SJCRH30 (cell line): ENCODE measurements at regions not wholly inside any gene's neighbourhood (a gene's known extent, or its start where the extent isn't known, plus 50 kb on each side); places are given as distances from the start of the nearest gene placed in this dataset.
A peak's percentile ranks its signal among the peaks of the same experiment; 100 is the strongest.
"Not testable (repeated sequence)": the region's sequence is repeated elsewhere in the genome, so short reads cannot be mapped to it uniquely, and the experiment has no call there.

Experiments used
- DNase-seq, 2 experiments: peaks; one replicate each; pipeline ENCODE4 v3.0.0-alpha.2; 2015 to 2020
- H3K27ac ChIP-seq: fragments of 250-450 bp; sonication (Bioruptor Pico); 2 replicates; pipeline ENCODE4 v1.5.1; 2020; ENCODE audit warnings: mild to moderate bottlenecking, moderate library complexity
- H3K27me3 ChIP-seq: fragments of 250-450 bp; sonication (Bioruptor Pico); 2 replicates; pipeline ENCODE4 v1.5.1; 2020; ENCODE audit warnings: mild to moderate bottlenecking, moderate library complexity
- H3K36me3 ChIP-seq: fragments of 250-450 bp; sonication (Bioruptor Pico); 2 replicates; pipeline ENCODE4 v1.5.1; 2020; ENCODE audit warnings: mild to moderate bottlenecking, moderate library complexity
- H3K4me1 ChIP-seq: fragments of 250-450 bp; sonication (Bioruptor Pico); 2 replicates; pipeline ENCODE4 v1.5.1; 2020; ENCODE audit warnings: mild to moderate bottlenecking, moderate library complexity
- H3K4me3 ChIP-seq: fragments of 250-450 bp; sonication (Bioruptor Pico); 2 replicates; pipeline ENCODE4 v1.5.1; 2020; ENCODE audit warnings: mild to moderate bottlenecking, moderate library complexity
- H3K9me3 ChIP-seq: fragments of 250-450 bp; sonication (Bioruptor Pico); replicated peaks from 2 replicates; pipeline ENCODE4 v1.5.1; 2020; ENCODE audit warnings: mild to moderate bottlenecking, moderate library complexity

DNA sequence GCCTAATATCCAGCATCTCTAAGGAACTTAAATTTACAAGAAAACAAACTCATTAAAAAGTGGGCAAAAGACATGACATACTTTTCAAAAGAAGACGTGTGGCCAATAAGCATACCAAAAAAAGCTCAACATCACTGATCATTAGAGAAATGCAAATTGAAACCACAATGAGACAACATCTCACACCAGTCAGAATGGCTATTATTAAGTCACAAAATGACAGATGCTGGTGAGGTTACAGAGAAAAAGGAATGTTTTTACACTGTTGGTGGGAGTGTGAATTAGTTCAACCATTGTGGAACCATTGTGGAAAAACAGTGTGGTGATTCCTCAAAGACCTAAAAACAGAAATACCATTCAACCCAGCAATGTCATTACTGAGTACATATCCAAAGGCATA lies 83.5 kb upstream of the RBMS1 start:
- H3K27ac ChIP-seq, H3K9me3 ChIP-seq: not testable (repeated sequence)

GRCh38 chr2:160581035-160581434 lies 87.4 kb upstream of the RBMS1 start:
- Histone ChIP-seq H3K4me3 (no peak overlapping the region), H3K27ac (no peak overlapping the region), H3K4me1 (peaks cover 15% of the 10 kb centered on the region), H3K9me3 (no peaks in the 10 kb centered on the region), H3K27me3 (no peaks in the 10 kb centered on the region), H3K36me3 (no peaks in the 10 kb centered on the region)
- DNase-seq = no peak

More for the DNA sequence above, 83.5 kb upstream of the RBMS1 start:
- not testable (repeated sequence) for H3K36me3 ChIP-seq, DNase-seq, H3K27me3 ChIP-seq, H3K4me1 ChIP-seq, H3K4me3 ChIP-seq

GRCh38 chr2:160581448-160581847 lies 87.8 kb upstream of the RBMS1 start:
- H3K4me1 ChIP-seq = peaks cover 15% of the 10 kb centered on the region
- H3K9me3 ChIP-seq = no peaks in the 10 kb centered on the region
- H3K4me3 ChIP-seq = no peak overlapping the region
- H3K36me3 ChIP-seq = no peaks in the 10 kb centered on the region
- H3K27ac ChIP-seq = no peak overlapping the region
- DNase-seq = no peak
- no peaks in the 10 kb centered on the region for H3K27me3 ChIP-seq

GRCh38 chr2:160582081-160582480 lies 88.5 kb upstream of the RBMS1 start:
- H3K4me3 ChIP-seq = no peak overlapping the region
- no peak for DNase-seq
- no peak overlapping the region; the same call in 1 of the 2 replicates for H3K27ac ChIP-seq

GRCh38 chr2:160582490-160583145 lies 89.0 kb upstream of the RBMS1 start:
- DNase-seq = peak in 1 of 2 experiments; percentile 22
- Histone ChIP-seq H3K36me3 (no peaks in the 10 kb centered on the region), H3K27me3 (no peaks in the 10 kb centered on the region), H3K4me3 (no peak overlapping the region), H3K27ac (peak overlapping the region; percentile 49; the same call in 1 of the 2 replicates), H3K4me1 (peaks cover 15% of the 10 kb centered on the region), H3K9me3 (no peaks in the 10 kb centered on the region)

More at GRCh38 chr2:160582081-160582480, 88.5 kb upstream of the RBMS1 start:
- no peaks in the 10 kb centered on the region for H3K9me3 ChIP-seq
- no peaks in the 10 kb centered on the region for H3K27me3 ChIP-seq
- H3K36me3 ChIP-seq = no peaks in the 10 kb centered on the region
- H3K4me1 ChIP-seq = peaks cover 15% of the 10 kb centered on the region

- DNase-seq = peak in 1 of 2 experiments; percentile 6
- Histone ChIP-seq H3K36me3 (no peaks in the 10 kb centered on the region), H3K4me3 (no peak overlapping the region), H3K27ac (peak overlapping the region; percentile 49; the same call in 1 of the 2 replicates), H3K9me3 (no peaks in the 10 kb centered on the region), H3K27me3 (no peaks in the 10 kb centered on the region), H3K4me1 (peaks cover 15% of the 10 kb centered on the region)
These were observed 89.5 kb upstream of the RBMS1 start for GRCh38 chr2:160583146-160583535.

- H3K9me3 ChIP-seq = no peaks in the 10 kb centered on the region
- DNase-seq = no peak
- H3K4me1 ChIP-seq = peaks cover 15% of the 10 kb centered on the region
- no peaks in the 10 kb centered on the region for H3K36me3 ChIP-seq
- H3K4me3 ChIP-seq = no peak overlapping the region
- H3K27ac ChIP-seq = no peak overlapping the region
- H3K27me3 ChIP-seq = no peaks in the 10 kb centered on the region
These were observed 90.4 kb upstream of the RBMS1 start for GRCh38 chr2:160583813-160584537.

- H3K36me3 ChIP-seq = no peaks in the 10 kb centered on the region
- no peak overlapping the region for H3K4me3 ChIP-seq
- no peaks in the 10 kb centered on the region for H3K27me3 ChIP-seq
- no peaks in the 10 kb centered on the region for H3K9me3 ChIP-seq
- DNase-seq = no peak
- peaks cover 15% of the 10 kb centered on the region for H3K4me1 ChIP-seq
- H3K27ac ChIP-seq = no peak overlapping the region
These were observed 91.4 kb upstream of the RBMS1 start for GRCh38 chr2:160584972-160585494.

DNA sequence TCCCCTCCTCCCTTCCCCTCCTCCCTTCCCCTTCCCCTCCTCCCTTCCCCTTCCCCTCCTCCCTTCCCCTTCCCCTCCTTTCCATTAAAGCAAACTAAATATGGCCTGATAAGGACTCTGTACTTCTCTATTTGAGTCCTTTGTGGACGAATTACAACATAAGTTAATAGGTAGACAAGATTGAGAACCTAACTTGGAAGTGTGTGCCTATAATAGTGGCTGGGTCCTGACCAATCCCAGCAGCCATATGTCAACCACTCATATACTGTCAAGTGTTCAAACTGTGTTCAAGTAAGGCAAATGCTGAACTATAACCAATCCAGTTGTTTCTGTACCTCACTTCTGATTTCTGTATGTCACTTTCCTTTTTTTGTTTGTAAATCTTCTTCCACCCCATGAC lies 97.1 kb upstream of the RBMS1 start:
- no peak for DNase-seq
- H3K4me1 ChIP-seq = no peaks in the 10 kb centered on the region
- no peaks in the 10 kb centered on the region for H3K27me3 ChIP-seq
- H3K4me3 ChIP-seq = no peak overlapping the region
- no peaks in the 10 kb centered on the region for H3K9me3 ChIP-seq
- no peak overlapping the region for H3K27ac ChIP-seq
- no peaks in the 10 kb centered on the region for H3K36me3 ChIP-seq

- H3K4me1 ChIP-seq = no peaks in the 10 kb centered on the region
- no peaks in the 10 kb centered on the region for H3K36me3 ChIP-seq
- no peaks in the 10 kb centered on the region for H3K27me3 ChIP-seq
- H3K9me3 ChIP-seq = no peaks in the 10 kb centered on the region
- no peak overlapping the region for H3K4me3 ChIP-seq
- DNase-seq = no peak
- H3K27ac ChIP-seq = no peak overlapping the region
These were observed 98.8 kb upstream of the RBMS1 start for GRCh38 chr2:160592401-160592800.

DNA sequence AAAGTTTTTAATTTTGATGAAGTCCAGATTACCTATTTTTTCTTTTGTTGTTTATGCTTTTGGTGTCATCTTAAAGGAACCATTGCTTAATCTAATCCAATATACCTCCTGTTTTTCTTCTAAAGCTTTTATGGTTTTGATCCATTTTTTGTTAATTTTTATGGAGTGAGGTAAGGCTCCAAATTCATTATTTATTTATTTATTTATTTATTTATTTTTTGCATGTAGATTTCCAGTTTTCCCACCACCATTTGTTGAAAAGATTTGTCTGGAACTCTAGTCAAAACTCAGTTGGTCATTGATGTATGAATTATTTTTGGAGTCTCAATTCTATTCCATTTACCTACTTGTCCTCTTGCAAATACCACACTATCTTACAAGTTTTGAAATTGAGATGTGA lies 99.4 kb upstream of the RBMS1 start:
- Histone ChIP-seq H3K27ac (no peak overlapping the region), H3K36me3 (no peaks in the 10 kb centered on the region), H3K4me1 (no peaks in the 10 kb centered on the region), H3K27me3 (no peaks in the 10 kb centered on the region), H3K9me3 (no peaks in the 10 kb centered on the region), H3K4me3 (no peak overlapping the region)
- DNase-seq = no peak

DNA sequence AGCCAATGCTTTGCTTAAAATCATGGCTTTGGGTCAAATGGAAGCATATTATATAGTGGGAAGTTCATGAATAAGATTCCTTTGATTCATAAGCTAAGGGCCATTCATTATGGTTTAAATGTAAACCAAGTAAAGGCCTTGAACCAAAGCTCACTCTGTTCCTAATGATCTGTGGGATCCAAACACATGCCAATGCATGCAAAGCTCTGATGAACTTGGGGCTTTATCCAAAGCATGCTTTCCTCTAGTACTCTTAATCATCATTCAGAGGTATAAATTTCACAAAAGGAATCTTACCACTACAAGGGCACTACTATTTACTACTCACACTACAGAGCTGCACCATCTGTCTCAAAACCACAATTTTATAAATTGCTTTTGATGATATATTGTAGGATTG lies 102.8 kb upstream of the RBMS1 start:
- DNase-seq = no peak
- Histone ChIP-seq H3K36me3 (no peaks in the 10 kb centered on the region), H3K27ac (no peak overlapping the region), H3K4me1 (no peaks in the 10 kb centered on the region), H3K9me3 (no peaks in the 10 kb centered on the region), H3K4me3 (no peak overlapping the region), H3K27me3 (no peaks in the 10 kb centered on the region)

- not testable (repeated sequence) for DNase-seq, H3K36me3 ChIP-seq, H3K4me1 ChIP-seq, H3K4me3 ChIP-seq, H3K27ac ChIP-seq, H3K27me3 ChIP-seq, H3K9me3 ChIP-seq
These were observed 106.8 kb upstream of the RBMS1 start for GRCh38 chr2:160600437-160600836.

- no peaks in the 10 kb centered on the region for H3K9me3 ChIP-seq
These were observed 108.5 kb upstream of the RBMS1 start for GRCh38 chr2:160602073-160602472.

DNA sequence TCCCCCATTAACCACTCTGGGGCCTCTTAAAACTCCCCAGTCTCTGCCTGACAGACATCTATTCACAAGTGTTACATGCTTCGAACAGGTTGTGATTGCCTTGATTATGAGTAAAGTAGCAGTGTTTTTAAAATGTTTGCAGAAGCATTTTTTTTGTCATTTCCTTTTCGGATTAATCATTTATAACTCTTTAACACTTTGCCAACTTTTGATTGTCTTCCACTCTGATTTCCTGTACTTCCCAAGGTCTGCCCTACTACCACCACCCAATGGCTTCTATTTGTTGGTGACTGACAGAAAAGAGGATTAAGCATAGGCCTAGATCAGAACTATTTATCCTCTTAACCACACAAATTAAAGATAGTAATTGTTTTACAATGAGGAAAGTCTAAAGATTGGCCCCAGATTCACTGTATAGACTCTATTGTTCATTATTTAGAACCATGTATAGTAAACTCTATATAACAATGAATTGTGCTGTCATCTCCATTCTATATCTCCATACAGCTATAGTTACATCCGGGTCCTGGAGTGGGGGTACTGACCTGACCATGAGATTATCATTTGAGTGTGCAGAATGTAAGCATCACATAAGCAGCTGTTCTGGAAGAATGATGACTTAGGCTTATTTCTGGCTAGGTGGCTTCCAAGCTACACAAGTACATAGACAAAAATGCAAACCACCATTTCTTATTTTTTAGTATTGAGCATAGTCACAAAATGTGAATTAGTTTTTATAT lies 110.3 kb upstream of the RBMS1 start:
- H3K9me3 ChIP-seq = no peaks in the 10 kb centered on the region
- DNase-seq = no peak
- H3K27me3 ChIP-seq = no peaks in the 10 kb centered on the region
- no peaks in the 10 kb centered on the region for H3K4me1 ChIP-seq
- H3K4me3 ChIP-seq = no peak overlapping the region
- H3K36me3 ChIP-seq = no peaks in the 10 kb centered on the region
- H3K27ac ChIP-seq = no peak overlapping the region

More at GRCh38 chr2:160602073-160602472, 108.5 kb upstream of the RBMS1 start:
- H3K4me3 ChIP-seq = no peak overlapping the region
- no peaks in the 10 kb centered on the region for H3K36me3 ChIP-seq
- H3K27me3 ChIP-seq = no peaks in the 10 kb centered on the region
- H3K27ac ChIP-seq = no peak overlapping the region
- no peak for DNase-seq
- H3K4me1 ChIP-seq = no peaks in the 10 kb centered on the region
